ENCODE measurements at regions not wholly inside any gene's neighbourhood (a gene's known extent, or its start where the extent isn't known, plus 50 kb on each side); places are given as distances from the start of the nearest gene placed in this dataset.

DNA sequence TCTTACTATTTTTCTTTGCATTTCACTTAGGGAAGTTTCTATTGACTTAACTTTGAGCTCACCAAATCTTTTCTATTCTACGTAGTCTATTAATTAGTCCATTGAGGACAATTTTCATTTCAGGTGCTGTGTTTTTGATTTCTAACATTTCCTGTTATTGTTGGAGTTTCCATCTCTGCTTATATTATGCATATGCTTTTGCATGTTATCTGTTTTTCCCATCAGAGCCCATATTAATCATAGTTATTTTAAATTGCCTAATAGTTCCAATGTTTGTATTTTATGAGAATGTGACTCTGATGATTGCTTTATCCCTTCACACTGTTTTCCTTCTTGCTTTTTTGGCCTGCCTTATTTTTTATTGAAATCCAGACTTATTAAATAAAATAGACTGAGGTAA lies 414.5 kb upstream of the OPRM1 start:
- Histone ChIP-seq H3K27ac (ENCODE audit: low read depth, low read length) (no peak overlapping the region), H3K9ac (ENCODE audit: low read length in 5 of 5) (no peak overlapping the region), H3K4me3 (ENCODE audit: low read depth in 1 of 5, low read length in 5 of 5) (no peak overlapping the region), H3K4me1 (ENCODE audit: control insufficient read depth in 5 of 5, insufficient read depth in 5 of 5, low read length in 5 of 5) (peaks cover 0 to 15% (median 9%) of the 10 kb centered on the region in 5 donors), H3K9me3 (ENCODE audit: control insufficient read depth in 5 of 5, low read length in 5 of 5) (no peaks in the 10 kb centered on the region), H3K27me3 (ENCODE audit: control insufficient read depth in 5 of 5, insufficient read depth in 4 of 5, low read length in 5 of 5) (no peaks in the 10 kb centered on the region), H3K36me3 (ENCODE audit: control insufficient read depth in 5 of 5, insufficient read depth in 5 of 5, low read length in 5 of 5) (no peaks in the 10 kb centered on the region)

DNA sequence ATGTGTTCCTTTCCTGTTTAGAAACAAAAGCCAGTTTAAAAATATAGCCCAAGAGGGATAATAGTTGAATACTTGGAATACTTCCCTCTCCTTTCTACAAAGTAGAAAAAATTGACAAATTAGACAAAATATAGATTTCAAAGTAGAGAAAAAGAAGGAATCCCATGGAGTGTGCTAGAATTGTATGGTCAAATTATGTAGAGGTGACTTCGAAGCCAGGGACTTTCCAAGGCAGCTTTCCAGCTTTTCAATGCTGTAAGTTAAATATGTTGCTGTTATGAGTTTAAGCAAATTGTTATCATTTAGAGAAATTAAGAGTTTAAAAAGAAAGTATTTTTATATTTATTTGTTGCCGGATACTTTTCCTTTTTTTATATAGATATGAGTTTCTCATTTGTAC lies 415.5 kb upstream of the OPRM1 start:
- H3K27ac ChIP-seq (ENCODE audit: low read depth, low read length): no peak overlapping the region
- no peak overlapping the region for H3K4me3 ChIP-seq (ENCODE audit: low read depth in 1 of 5, low read length in 5 of 5)
- H3K27me3 ChIP-seq (ENCODE audit: control insufficient read depth in 5 of 5, insufficient read depth in 4 of 5, low read length in 5 of 5): no peaks in the 10 kb centered on the region
- H3K36me3 ChIP-seq (ENCODE audit: control insufficient read depth in 5 of 5, insufficient read depth in 5 of 5, low read length in 5 of 5): no peaks in the 10 kb centered on the region
- peaks cover 3 to 24% (median 17%) of the 10 kb centered on the region in 5 donors for H3K4me1 ChIP-seq (ENCODE audit: control insufficient read depth in 5 of 5, insufficient read depth in 5 of 5, low read length in 5 of 5)
- no peak overlapping the region for H3K9ac ChIP-seq (ENCODE audit: low read length in 5 of 5)
- no peaks in the 10 kb centered on the region for H3K9me3 ChIP-seq (ENCODE audit: control insufficient read depth in 5 of 5, low read length in 5 of 5)

DNA sequence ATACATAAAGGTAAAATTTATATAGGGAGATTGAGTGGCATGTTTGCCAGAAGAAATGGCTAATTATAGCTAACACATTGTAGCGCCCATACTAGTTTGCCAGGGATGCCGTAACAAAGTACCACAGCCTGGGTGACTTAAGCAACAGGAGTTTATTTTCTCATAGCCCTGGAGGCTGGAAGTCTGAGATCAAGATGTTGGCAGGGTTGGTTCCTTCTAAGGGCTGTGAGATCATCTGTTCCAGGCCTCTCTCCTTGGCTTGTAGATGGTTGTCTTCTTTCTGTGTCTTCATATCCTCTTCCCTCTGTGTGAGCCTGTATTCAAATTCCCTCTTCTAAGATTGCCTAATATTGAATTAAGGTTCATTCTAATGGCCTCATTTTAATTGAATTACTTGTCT lies 417.5 kb upstream of the OPRM1 start:
- H3K9ac ChIP-seq (ENCODE audit: low read length in 5 of 5): no peak overlapping the region
- H3K4me1 ChIP-seq (ENCODE audit: control insufficient read depth in 5 of 5, insufficient read depth in 5 of 5, low read length in 5 of 5): peaks cover 3 to 25% (median 17%) of the 10 kb centered on the region in 5 donors
- H3K9me3 ChIP-seq (ENCODE audit: control insufficient read depth in 5 of 5, low read length in 5 of 5): no peaks in the 10 kb centered on the region
- no peaks in the 10 kb centered on the region for H3K36me3 ChIP-seq (ENCODE audit: control insufficient read depth in 5 of 5, insufficient read depth in 5 of 5, low read length in 5 of 5)
- no peak overlapping the region for H3K27ac ChIP-seq (ENCODE audit: low read depth, low read length)
- no peaks in the 10 kb centered on the region for H3K27me3 ChIP-seq (ENCODE audit: control insufficient read depth in 5 of 5, insufficient read depth in 4 of 5, low read length in 5 of 5)
- no peak overlapping the region for H3K4me3 ChIP-seq (ENCODE audit: low read depth in 1 of 5, low read length in 5 of 5)

- no peaks in the 10 kb centered on the region for H3K36me3 ChIP-seq (ENCODE audit: control insufficient read depth in 5 of 5, insufficient read depth in 5 of 5, low read length in 5 of 5)
- peaks cover 3 to 25% (median 17%) of the 10 kb centered on the region in 5 donors for H3K4me1 ChIP-seq (ENCODE audit: control insufficient read depth in 5 of 5, insufficient read depth in 5 of 5, low read length in 5 of 5)
- no peaks in the 10 kb centered on the region for H3K9me3 ChIP-seq (ENCODE audit: control insufficient read depth in 5 of 5, low read length in 5 of 5)
- no peak overlapping the region for H3K9ac ChIP-seq (ENCODE audit: low read length in 5 of 5)
- H3K4me3 ChIP-seq (ENCODE audit: low read depth in 1 of 5, low read length in 5 of 5): no peak overlapping the region
- no peaks in the 10 kb centered on the region for H3K27me3 ChIP-seq (ENCODE audit: control insufficient read depth in 5 of 5, insufficient read depth in 4 of 5, low read length in 5 of 5)
- no peak overlapping the region for H3K27ac ChIP-seq (ENCODE audit: low read depth, low read length)
Observed at GRCh38 chr6:153621070-153621469, 418.0 kb upstream of the OPRM1 start.

GRCh38 chr6:153618371-153619322 lies 420.4 kb upstream of the OPRM1 start:
- Histone ChIP-seq H3K4me3 (ENCODE audit: low read depth in 1 of 5, low read length in 5 of 5) (no peak overlapping the region), H3K27me3 (ENCODE audit: control insufficient read depth in 5 of 5, insufficient read depth in 4 of 5, low read length in 5 of 5) (no peaks in the 10 kb centered on the region), H3K4me1 (ENCODE audit: control insufficient read depth in 5 of 5, insufficient read depth in 5 of 5, low read length in 5 of 5) (peaks cover 0 to 11% (median 8%) of the 10 kb centered on the region in 5 donors), H3K9me3 (ENCODE audit: control insufficient read depth in 5 of 5, low read length in 5 of 5) (no peaks in the 10 kb centered on the region), H3K36me3 (ENCODE audit: control insufficient read depth in 5 of 5, insufficient read depth in 5 of 5, low read length in 5 of 5) (no peaks in the 10 kb centered on the region), H3K9ac (ENCODE audit: low read length in 5 of 5) (no peak overlapping the region), H3K27ac (ENCODE audit: low read depth, low read length) (no peak overlapping the region)

- Histone ChIP-seq H3K9me3 (ENCODE audit: control insufficient read depth in 5 of 5, low read length in 5 of 5) (no peaks in the 10 kb centered on the region), H3K36me3 (ENCODE audit: control insufficient read depth in 5 of 5, insufficient read depth in 5 of 5, low read length in 5 of 5) (no peaks in the 10 kb centered on the region), H3K9ac (ENCODE audit: low read length in 5 of 5) (no peak overlapping the region)
Observed at GRCh38 chr6:153616506-153616905, 422.5 kb upstream of the OPRM1 start.

DNA sequence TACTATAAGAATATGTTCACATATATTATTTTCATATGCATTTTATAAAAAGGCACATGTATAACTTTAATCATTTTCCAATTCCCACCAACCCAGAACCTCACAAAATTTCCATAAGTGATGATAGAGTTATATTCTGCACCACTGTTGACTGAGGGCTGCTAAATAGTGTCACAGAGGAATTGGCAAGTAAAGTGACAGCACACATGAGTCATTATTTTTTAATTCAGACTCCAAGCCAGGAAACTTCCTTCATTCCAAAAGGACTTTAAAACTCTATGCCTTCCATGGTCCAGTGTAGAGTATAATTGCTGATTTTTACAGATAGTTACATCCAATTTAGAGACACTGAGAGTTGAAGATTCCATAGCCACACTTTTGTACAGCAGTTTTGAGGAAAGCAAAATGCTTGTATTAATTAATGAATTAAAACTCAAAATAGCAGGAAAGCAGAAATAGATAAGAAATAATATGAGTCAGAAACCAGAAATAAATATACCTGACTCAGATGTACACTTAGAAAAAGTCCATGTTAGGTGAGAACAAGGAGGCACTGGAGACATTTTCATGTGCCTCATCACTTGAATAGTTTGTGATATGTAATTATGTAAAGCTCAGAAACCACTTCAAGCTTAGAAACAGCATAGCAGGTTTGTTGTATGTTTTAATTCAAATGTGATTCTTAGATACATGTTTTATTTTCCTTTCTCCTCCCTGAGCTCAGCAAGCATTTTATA lies 425.2 kb upstream of the OPRM1 start:
- H3K27ac ChIP-seq (ENCODE audit: low read depth, low read length): no peak overlapping the region
- H3K4me1 ChIP-seq (ENCODE audit: control insufficient read depth in 5 of 5, insufficient read depth in 5 of 5, low read length in 5 of 5): peaks cover 0 to 5% (median 2%) of the 10 kb centered on the region in 5 donors
- no peak overlapping the region for H3K4me3 ChIP-seq (ENCODE audit: low read depth in 1 of 5, low read length in 5 of 5)
- H3K9ac ChIP-seq (ENCODE audit: low read length in 5 of 5): no peak overlapping the region
- no peaks in the 10 kb centered on the region for H3K27me3 ChIP-seq (ENCODE audit: control insufficient read depth in 5 of 5, insufficient read depth in 4 of 5, low read length in 5 of 5)
- no peaks in the 10 kb centered on the region for H3K36me3 ChIP-seq (ENCODE audit: control insufficient read depth in 5 of 5, insufficient read depth in 5 of 5, low read length in 5 of 5)
- H3K9me3 ChIP-seq (ENCODE audit: control insufficient read depth in 5 of 5, low read length in 5 of 5): no peaks in the 10 kb centered on the region

More at GRCh38 chr6:153616506-153616905, 422.5 kb upstream of the OPRM1 start:
- H3K27me3 ChIP-seq (ENCODE audit: control insufficient read depth in 5 of 5, insufficient read depth in 4 of 5, low read length in 5 of 5): no peaks in the 10 kb centered on the region
- no peak overlapping the region for H3K27ac ChIP-seq (ENCODE audit: low read depth, low read length)
- no peak overlapping the region for H3K4me3 ChIP-seq (ENCODE audit: low read depth in 1 of 5, low read length in 5 of 5)
- peaks cover 0 to 11% (median 8%) of the 10 kb centered on the region in 5 donors for H3K4me1 ChIP-seq (ENCODE audit: control insufficient read depth in 5 of 5, insufficient read depth in 5 of 5, low read length in 5 of 5)

GRCh38 chr6:153602401-153602800 lies 436.6 kb upstream of the OPRM1 start:
- Histone ChIP-seq H3K4me1 (ENCODE audit: control insufficient read depth in 5 of 5, insufficient read depth in 5 of 5, low read length in 5 of 5) (no peaks in the 10 kb centered on the region), H3K27ac (ENCODE audit: low read depth, low read length) (no peak overlapping the region), H3K4me3 (ENCODE audit: low read depth in 1 of 5, low read length in 5 of 5) (no peak overlapping the region), H3K27me3 (ENCODE audit: control insufficient read depth in 5 of 5, insufficient read depth in 4 of 5, low read length in 5 of 5) (no peaks in the 10 kb centered on the region), H3K9me3 (ENCODE audit: control insufficient read depth in 5 of 5, low read length in 5 of 5) (no peaks in the 10 kb centered on the region), H3K36me3 (ENCODE audit: control insufficient read depth in 5 of 5, insufficient read depth in 5 of 5, low read length in 5 of 5) (no peaks in the 10 kb centered on the region), H3K9ac (ENCODE audit: low read length in 5 of 5) (no peak overlapping the region)

DNA sequence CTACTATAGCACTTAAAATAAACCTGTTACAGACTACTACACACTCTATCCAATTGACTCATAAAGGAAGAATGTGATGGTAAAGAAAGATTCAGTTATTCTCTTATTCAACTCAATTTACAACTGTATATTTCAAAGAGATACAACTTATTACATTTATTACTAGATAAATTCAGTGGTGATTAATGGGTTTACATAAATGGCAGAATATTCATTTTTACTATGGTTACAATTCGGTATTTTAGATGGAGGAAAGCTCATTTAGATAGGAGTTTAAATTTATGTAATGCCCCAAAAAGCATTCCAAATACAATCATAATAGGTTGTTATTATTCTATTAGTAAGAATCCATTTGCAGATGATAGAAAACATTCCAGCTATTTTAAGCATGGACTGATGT lies 439.1 kb upstream of the OPRM1 start:
- Histone ChIP-seq H3K4me3 (ENCODE audit: low read depth in 1 of 5, low read length in 5 of 5) (no peak overlapping the region), H3K27me3 (ENCODE audit: control insufficient read depth in 5 of 5, insufficient read depth in 4 of 5, low read length in 5 of 5) (no peaks in the 10 kb centered on the region), H3K9ac (ENCODE audit: low read length in 5 of 5) (no peak overlapping the region), H3K36me3 (ENCODE audit: control insufficient read depth in 5 of 5, insufficient read depth in 5 of 5, low read length in 5 of 5) (no peaks in the 10 kb centered on the region), H3K4me1 (ENCODE audit: control insufficient read depth in 5 of 5, insufficient read depth in 5 of 5, low read length in 5 of 5) (no peaks in the 10 kb centered on the region), H3K27ac (ENCODE audit: low read depth, low read length) (no peak overlapping the region), H3K9me3 (ENCODE audit: control insufficient read depth in 5 of 5, low read length in 5 of 5) (no peaks in the 10 kb centered on the region)

DNA sequence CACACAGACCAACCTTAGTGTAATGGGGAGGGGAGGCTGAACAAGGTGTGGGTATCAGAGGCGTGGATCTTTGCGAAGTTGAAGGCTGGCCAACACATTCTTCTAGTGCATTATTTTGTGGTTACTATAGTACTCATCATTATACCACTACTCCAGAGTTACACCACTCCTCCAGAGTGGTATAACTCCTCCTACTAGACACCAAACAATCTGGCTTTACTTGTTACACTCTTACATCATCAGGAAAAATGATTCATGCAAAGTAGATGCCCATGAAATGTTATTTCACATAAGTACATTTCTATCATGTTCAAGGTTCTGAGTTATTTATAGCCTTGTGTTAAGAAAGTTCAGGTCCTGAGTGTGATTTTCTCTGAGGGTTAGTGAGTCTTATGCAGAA lies 443.1 kb upstream of the OPRM1 start:
- Histone ChIP-seq H3K27ac (ENCODE audit: low read depth, low read length) (no peak overlapping the region), H3K9ac (ENCODE audit: low read length in 5 of 5) (no peak overlapping the region), H3K27me3 (ENCODE audit: control insufficient read depth in 5 of 5, insufficient read depth in 4 of 5, low read length in 5 of 5) (no peaks in the 10 kb centered on the region), H3K4me3 (ENCODE audit: low read depth in 1 of 5, low read length in 5 of 5) (no peak overlapping the region), H3K36me3 (ENCODE audit: control insufficient read depth in 5 of 5, insufficient read depth in 5 of 5, low read length in 5 of 5) (no peaks in the 10 kb centered on the region), H3K9me3 (ENCODE audit: control insufficient read depth in 5 of 5, low read length in 5 of 5) (no peaks in the 10 kb centered on the region), H3K4me1 (ENCODE audit: control insufficient read depth in 5 of 5, insufficient read depth in 5 of 5, low read length in 5 of 5) (no peaks in the 10 kb centered on the region)

Data from subcutaneous abdominal adipose tissue (tissue), 5 donors.